ENCODE measurements at regions not wholly inside any gene's neighbourhood (a gene's known extent, or its start where the extent isn't known, plus 50 kb on each side); places are given as distances from the start of the nearest gene placed in this dataset.

GRCh38 chr2:181774685-181775084 is 94.4 kb upstream of the NEUROD1 start (continued):
- TF ChIP-seq IRF3 (IDR thresholded peaks at IDR 0.05; ENCODE audit: low read depth, low read length) (no peak), POLR2AphosphoS5 (IDR thresholded peaks at IDR 0.05; ENCODE audit: low read depth, low read length) (no peak), JUND (IDR thresholded peaks at IDR 0.05) (peak; percentile 44; the same call in 1 of the 2 replicates), GABPA (IDR thresholded peaks at IDR 0.05; ENCODE audit: low read depth) (no peak), ZBTB33 (IDR thresholded peaks at IDR 0.05; ENCODE audit: borderline replicate concordance, low read depth) (no peak), ELF1 (IDR thresholded peaks at IDR 0.05) (no peak), NRF1 (IDR thresholded peaks at IDR 0.05; ENCODE audit: low read depth, low read length) (no peak), RCOR1 (IDR thresholded peaks at IDR 0.05; ENCODE audit: low read length) (no peak), CTCF (IDR thresholded peaks at IDR 0.05) (no peak), USF1 (IDR thresholded peaks at IDR 0.05; ENCODE audit: borderline replicate concordance, low read depth) (no peak), EZH2phosphoT487 (IDR thresholded peaks at IDR 0.05; ENCODE audit: borderline replicate concordance, low read depth) (no peak)

- H3K9ac ChIP-seq = no peak overlapping the region
- H3F3A ChIP-seq (replicated peaks; ENCODE audit: insufficient read depth) = peaks cover 10% of the 10 kb centered on the region
- H3K36me3 ChIP-seq (replicated peaks in 1 of 2; ENCODE audit: control insufficient read depth in 1 of 2, insufficient read depth in 2 of 2, low read length in 1 of 2) = no peaks in the 10 kb centered on the region
- H4K20me1 ChIP-seq (ENCODE audit: insufficient read depth) = no peaks in the 10 kb centered on the region
- 97% methylated on average over 3 of the region's 3 CpGs for WGBS (ENCODE audit: low lambda C conversion rate)
- no peaks in the 10 kb centered on the region for H3K9me2 ChIP-seq
- H3K9me3 ChIP-seq = no peaks in the 10 kb centered on the region
- CTCF ChIA-PET = interaction anchor here (1.0 kb wide), 1 partner anchor 11 kb away, joined by 3 read pairs; no protein-coding TSS in a partner anchor
- no peak for DNase-seq
- no peaks in the 10 kb centered on the region for H3K27me3 ChIP-seq (ENCODE audit: insufficient read depth)
- H3K27ac ChIP-seq (ENCODE audit: low read depth in 2 of 2, low read length in 1 of 2) = no peak overlapping the region
- no peak overlapping the region for H3K4me2 ChIP-seq
- peaks cover 0 to 40% of the 10 kb centered on the region in 2 experiments; a peak in 3 of 4 replicates for H3K4me1 ChIP-seq (ENCODE audit: control insufficient read depth in 1 of 2, insufficient read depth in 2 of 2, low read depth in 1 of 2, low read length in 1 of 2)
- no peaks in the 10 kb centered on the region for H3K79me2 ChIP-seq (ENCODE audit: insufficient read depth)
- no peak overlapping the region for H3K4me3 ChIP-seq (ENCODE audit: low read depth in 2 of 2, low read length in 1 of 2)
- POLR2A ChIA-PET = no interaction called here
- TF ChIP-seq USF2 (IDR thresholded peaks at IDR 0.05; ENCODE audit: borderline replicate concordance, low read depth, low read length) = no peak
- no peak for TF ChIP-seq FOXJ3 (CRISPR knock-in tag; IDR thresholded peaks at IDR 0.05)
- H2AFZ ChIP-seq (ENCODE audit: low read depth) = no peak overlapping the region
Observed at GRCh38 chr2:181776336-181776735, 96.0 kb upstream of the NEUROD1 start.

Data from SK-N-SH (cell line).